Astrocyte (in vitro differentiated cells and primary cell): ENCODE measurements at regions not wholly inside any gene's neighbourhood (a gene's known extent, or its start where the extent isn't known, plus 50 kb on each side); places are given as distances from the start of the nearest gene placed in this dataset.

Experiments used
- EZH2 ChIP-seq: IDR thresholded peaks from 2 replicates; pipeline ENCODE4 v1.6.1; 2012; ENCODE audit warnings: mild to moderate bottlenecking, low read length, inconsistent platforms; ENCODE audit not compliant: insufficient read depth
- TF ChIP-seq, protein P1 (sequence below): IDR thresholded peaks from 2 replicates; pipeline ENCODE4 v1.5.1; 2011; ENCODE audit warnings: low read depth, mild to moderate bottlenecking, inconsistent platforms, low read length, moderate library complexity; ENCODE audit not compliant: insufficient read depth

DNA sequence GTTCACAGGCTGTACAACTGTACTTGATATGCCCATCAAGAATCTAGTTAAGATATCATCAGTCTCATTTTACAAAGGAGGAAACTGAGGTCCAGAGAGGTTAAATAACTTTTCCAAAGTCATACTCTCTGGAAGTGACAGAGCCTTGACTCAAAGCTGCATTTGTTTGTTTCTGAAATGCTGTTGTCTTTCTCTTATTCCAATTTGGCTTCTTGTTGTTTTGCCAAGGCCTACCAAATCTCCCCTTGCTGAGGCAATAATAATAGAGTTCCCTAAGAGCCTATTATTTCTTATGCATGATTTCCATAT is 79.8 kb upstream of the C12orf71 start:
- TF ChIP-seq, protein P1, sequence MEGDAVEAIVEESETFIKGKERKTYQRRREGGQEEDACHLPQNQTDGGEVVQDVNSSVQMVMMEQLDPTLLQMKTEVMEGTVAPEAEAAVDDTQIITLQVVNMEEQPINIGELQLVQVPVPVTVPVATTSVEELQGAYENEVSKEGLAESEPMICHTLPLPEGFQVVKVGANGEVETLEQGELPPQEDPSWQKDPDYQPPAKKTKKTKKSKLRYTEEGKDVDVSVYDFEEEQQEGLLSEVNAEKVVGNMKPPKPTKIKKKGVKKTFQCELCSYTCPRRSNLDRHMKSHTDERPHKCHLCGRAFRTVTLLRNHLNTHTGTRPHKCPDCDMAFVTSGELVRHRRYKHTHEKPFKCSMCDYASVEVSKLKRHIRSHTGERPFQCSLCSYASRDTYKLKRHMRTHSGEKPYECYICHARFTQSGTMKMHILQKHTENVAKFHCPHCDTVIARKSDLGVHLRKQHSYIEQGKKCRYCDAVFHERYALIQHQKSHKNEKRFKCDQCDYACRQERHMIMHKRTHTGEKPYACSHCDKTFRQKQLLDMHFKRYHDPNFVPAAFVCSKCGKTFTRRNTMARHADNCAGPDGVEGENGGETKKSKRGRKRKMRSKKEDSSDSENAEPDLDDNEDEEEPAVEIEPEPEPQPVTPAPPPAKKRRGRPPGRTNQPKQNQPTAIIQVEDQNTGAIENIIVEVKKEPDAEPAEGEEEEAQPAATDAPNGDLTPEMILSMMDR = no peak
- no peak for TF ChIP-seq EZH2
